Skin epidermis (tissue), 12 donors: ENCODE measurements at regions not wholly inside any gene's neighbourhood (a gene's known extent, or its start where the extent isn't known, plus 50 kb on each side); places are given as distances from the start of the nearest gene placed in this dataset.

Experiments used
- H3K27ac ChIP-seq, 21 experiments: fragments of 200-600 bp; sonication (generic) in 11 of 21; one replicate each; pipeline ENCODE4 v1.5.0; 2020; ENCODE audit warnings: mild to moderate bottlenecking in 3 of 21, inconsistent platforms in 2 of 21, moderate library complexity in 2 of 21
- H3K4me3 ChIP-seq, 7 experiments: fragments of 200-600 bp; sonication (generic) in 2 of 7; one replicate each; pipeline ENCODE4 v1.5.0; 2020; ENCODE audit warnings: inconsistent platforms in 2 of 7, mild to moderate bottlenecking in 2 of 7, moderate library complexity in 1 of 7

DNA sequence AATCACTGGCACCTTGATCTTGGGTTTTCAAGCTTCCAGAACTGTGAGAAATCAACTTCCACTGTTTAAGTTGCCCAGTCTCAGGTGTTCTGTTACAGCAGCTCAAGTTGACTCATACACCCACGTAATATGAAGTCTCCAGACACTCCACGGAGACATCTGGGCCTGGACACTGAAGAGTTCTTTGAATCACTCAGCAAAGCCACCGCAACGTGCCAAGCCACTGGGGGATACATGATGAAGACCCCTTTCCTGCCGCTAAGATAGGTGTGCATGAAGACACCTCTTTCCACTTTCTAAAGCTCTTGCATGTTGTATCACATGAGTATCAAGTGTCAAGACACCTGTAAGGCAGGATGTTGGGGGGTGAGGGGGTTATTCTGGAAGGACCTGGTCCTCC, 311.7 kb upstream of the RTL1 start:
- Histone ChIP-seq H3K4me3 (no peak overlapping the region), H3K27ac (no peak overlapping the region)

- Histone ChIP-seq H3K4me3 (no peak overlapping the region), H3K27ac (no peak overlapping the region)
Observed at GRCh38 chr14:101215927-101216326, 312.4 kb upstream of the RTL1 start.

- no peak overlapping the region for H3K27ac ChIP-seq
- H3K4me3 ChIP-seq: no peak overlapping the region
Observed at GRCh38 chr14:101216366-101217079, 313.0 kb upstream of the RTL1 start.

DNA sequence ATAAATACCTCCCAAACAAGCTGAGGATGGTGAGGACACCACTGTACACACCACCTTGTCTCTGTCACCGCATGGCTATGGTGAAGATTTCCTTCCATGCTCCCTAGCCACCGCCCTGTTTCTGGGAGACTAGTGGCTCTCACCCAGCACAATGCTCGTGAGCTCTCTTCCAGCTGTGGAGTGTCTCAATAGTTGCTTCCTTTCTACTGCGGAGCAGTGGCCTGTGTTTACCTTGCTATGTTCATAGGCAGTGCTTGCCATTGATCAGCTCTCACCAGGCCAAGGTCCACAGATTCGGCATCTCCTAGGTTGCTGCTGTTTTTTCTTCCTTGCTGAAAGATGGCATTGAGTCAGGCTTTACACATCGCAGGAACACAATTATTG, 313.6 kb upstream of the RTL1 start:
- Histone ChIP-seq H3K27ac (no peak overlapping the region), H3K4me3 (no peak overlapping the region)

GRCh38 chr14:101217616-101218371, 314.3 kb upstream of the RTL1 start:
- H3K4me3 ChIP-seq: no peak overlapping the region
- H3K27ac ChIP-seq: no peak overlapping the region

DNA sequence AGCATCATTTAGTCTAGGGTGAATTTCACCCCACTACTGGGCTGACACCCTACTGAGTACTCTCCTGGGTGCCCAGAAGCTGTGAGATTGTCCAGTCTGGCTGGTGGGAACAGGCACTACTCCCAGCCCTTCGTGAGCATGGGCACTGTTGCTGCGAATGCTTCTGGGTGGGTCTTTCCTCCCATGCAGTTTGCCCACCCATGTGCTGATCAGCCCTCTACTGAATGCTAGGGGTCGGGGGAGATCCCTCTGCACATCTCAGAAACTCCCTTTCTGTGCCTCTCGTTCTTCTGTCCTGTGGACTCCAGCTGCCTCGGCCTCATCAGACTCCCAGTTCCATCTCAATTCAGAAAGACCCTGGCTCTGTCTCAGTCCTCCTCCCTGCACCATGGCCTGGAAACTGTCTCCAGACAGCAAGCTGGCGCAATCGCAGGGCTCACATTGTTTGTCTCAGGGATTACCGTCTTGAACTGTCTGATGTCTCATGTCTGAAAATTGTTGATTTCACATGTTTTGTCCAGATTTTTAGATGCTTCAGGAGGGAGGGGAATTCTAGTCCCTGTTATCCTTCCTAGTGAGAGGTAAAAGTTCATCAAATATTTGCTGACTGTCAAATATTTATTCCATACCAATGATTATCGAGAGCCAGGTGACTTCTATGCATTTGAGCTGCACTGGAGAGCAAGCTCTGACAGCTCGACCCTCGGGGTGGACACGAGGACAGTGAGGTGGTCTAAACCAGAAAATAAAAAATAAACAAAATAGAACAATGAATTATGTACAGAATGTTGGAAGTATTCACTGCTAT, 316.6 kb upstream of the RTL1 start:
- Histone ChIP-seq H3K4me3 (no peak overlapping the region), H3K27ac (no peak overlapping the region)

- Histone ChIP-seq H3K4me3 (no peak overlapping the region), H3K27ac (no peak overlapping the region)
Observed at GRCh38 chr14:101220921-101221510, 317.5 kb upstream of the RTL1 start.

- no peak overlapping the region for H3K27ac ChIP-seq
- no peak overlapping the region for H3K4me3 ChIP-seq
Observed at GRCh38 chr14:101221549-101222160, 318.1 kb upstream of the RTL1 start.

DNA sequence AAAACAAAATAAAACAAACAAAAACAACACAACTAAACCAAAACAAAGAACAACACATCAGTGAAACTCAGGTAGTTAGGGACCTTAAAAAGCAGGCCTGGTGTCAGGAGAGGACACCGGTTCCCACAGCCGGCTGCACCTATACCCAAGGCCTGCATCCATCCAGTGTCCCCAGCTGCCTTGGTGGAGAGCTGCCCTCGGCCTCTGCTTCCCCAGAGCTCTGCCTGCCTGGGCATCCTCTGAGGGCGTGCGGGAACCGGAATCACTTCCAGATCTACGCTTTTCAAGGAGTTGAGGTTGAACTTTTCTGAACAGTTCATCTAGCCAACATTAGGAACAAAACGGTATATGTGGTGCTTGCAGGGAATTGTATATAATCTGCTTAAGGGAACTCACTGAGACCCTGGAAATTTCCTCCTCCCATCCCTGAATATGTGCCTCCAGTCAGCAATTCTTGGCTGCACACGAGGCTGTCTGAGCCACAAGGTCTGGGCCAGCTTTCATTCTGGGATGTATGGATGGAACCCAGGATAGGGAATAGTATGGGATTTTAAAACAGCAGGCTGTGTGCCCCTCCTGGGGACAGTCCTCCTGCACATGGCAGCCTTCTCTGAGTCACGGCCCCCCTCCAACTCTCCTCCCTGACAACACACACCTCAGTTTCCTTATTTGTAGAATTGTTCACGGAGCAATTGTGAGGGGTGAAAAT, 319.0 kb upstream of the RTL1 start:
- Histone ChIP-seq H3K4me3 (no peak overlapping the region), H3K27ac (no peak overlapping the region)

DNA sequence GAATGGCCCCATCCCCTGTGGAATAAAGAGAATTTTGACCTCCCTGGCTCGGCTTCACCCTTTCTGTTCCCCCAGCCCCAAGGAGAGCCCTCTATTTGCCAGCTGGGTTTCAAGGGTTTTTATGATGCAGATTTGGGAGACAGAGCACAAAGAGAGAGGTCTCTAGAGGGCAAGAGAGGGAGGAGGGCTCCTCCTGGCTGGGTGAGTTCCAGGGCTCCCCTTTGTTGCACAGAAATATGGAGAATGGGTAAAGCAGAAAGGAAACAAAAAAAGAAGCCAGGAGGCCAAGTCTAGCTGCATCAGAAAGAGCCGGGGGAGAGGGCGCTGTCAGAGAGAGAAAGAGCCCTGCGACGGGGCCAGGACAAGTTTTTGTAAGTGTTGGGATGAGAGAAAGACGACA, 319.6 kb upstream of the RTL1 start:
- H3K4me3 ChIP-seq: no peak overlapping the region
- H3K27ac ChIP-seq: no peak overlapping the region

DNA sequence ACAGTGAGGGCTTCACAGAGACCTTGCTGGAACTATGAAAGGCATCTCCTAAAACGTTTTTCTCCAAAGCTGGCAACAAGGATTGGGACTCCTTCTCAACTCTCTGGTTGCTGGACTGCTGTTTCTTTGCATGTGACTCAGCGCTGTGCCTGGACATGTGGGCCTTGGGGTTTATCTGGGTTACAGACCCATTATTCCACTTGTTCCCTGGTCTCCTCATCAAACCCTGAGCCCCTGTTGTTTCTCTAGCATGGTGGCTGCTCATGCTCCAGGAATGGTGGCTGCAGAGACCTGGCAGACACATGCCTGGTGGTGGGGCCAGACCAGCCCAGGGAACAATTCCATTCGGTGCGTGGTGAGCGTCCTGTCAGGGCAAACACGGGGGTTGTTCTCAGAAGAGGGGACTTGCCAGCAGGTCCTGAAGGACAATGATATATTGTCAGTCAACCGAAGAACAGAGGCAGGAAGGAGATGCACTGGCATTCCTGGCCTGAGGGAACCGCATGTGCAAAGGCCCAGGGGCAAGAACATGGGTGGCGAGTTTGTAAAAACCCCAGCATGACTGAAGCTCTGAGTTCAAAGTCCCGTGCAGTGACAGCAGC, 320.1 kb upstream of the RTL1 start:
- H3K4me3 ChIP-seq: no peak overlapping the region

DNA sequence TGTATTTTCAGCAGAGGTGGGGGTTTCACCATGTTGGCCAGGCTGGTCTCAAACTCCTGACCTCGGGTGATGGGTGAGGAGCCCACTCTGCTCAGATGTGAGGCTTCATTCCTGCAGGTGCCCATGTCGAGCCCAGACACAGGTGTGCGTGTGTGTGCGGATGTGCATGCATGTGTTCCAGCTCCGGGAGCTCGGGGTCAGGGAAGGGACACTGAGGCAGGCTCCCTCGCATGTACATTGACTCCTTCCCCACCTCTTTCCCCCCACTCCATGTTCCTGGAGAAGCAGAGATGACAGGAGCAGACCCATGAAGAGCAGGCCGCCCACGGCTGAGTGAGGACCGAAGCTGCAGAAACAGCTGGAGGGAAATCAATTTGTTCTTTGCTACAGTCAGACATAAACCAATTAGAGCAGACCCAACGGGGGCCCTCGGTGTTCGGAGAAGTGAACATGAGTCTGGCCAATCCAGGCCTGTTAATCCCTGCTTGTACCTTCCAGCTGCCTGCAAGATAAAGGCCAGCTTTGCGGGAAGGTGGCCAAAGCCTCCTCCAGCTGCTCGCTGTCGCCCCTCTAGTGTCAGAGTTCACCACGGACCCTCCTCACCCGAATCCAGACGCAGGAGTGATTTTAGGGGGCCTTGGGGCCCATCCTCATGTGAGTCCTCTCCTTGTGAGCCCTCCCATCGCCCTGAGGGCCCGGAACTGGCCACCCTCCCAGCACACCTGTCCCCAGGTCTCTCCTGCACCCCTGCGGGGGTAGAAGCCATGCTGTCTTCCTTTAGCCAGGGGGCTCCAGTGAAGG, 321.0 kb upstream of the RTL1 start:
- Histone ChIP-seq H3K27ac (no peak overlapping the region), H3K4me3 (no peak overlapping the region)

More for the DNA sequence above, 320.1 kb upstream of the RTL1 start:
- H3K27ac ChIP-seq: no peak overlapping the region

- no peak overlapping the region for H3K27ac ChIP-seq
- no peak overlapping the region for H3K4me3 ChIP-seq
Observed at GRCh38 chr14:101225157-101226152, 321.9 kb upstream of the RTL1 start.

DNA sequence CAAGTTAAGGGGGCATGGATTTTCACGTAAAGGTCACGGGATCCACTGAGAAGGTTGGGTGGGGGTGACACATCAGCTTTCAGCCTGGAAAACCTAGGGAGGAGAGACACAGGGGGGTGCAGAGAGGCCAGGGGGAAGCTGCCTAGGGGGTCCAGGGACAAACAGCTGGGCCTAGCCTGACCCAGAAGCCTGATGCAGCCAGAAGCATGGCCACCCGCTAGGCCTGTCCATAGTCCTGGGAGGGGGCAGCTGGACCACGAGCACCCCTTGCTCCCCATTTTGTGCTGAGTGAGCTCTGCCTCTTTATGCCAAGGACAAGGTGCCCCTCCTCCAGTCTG, 322.7 kb upstream of the RTL1 start:
- Histone ChIP-seq H3K4me3 (no peak overlapping the region), H3K27ac (no peak overlapping the region)

GRCh38 chr14:101226603-101227425, 323.3 kb upstream of the RTL1 start:
- no peak overlapping the region for H3K4me3 ChIP-seq
- H3K27ac ChIP-seq: no peak overlapping the region
